CD14-positive monocyte (primary cell): ENCODE measurements at regions not wholly inside any gene's neighbourhood (a gene's known extent, or its start where the extent isn't known, plus 50 kb on each side); places are given as distances from the start of the nearest gene placed in this dataset.

ENCODE experiments used
- DNase-seq, 3 donors: peaks; one replicate each; pipeline ENCODE4 v3.0.0-alpha.2; 2011 to 2022
- H2AFZ ChIP-seq: 2 replicates; pipeline ENCODE4 v1.6.0; 2012; ENCODE audit warnings: mild to moderate bottlenecking, low read depth, low read length, inconsistent platforms; ENCODE audit not compliant: insufficient read depth, poor library complexity, severe bottlenecking
- H3K27ac ChIP-seq, 2 donors: 1 replicate in 1 of 2; 2 replicates in 1 of 2; pipeline ENCODE4 v1.5.1; 2012 to 2013; ENCODE audit warnings: low read length in 2 of 2, control low read depth in 1 of 2, inconsistent platforms in 1 of 2, low read depth in 1 of 2, mild to moderate bottlenecking in 1 of 2
- H3K27me3 ChIP-seq, 2 donors: one replicate each; pipeline versions ENCODE4 v1.6.0 to v1.6.1; 2011 to 2013; ENCODE audit warnings: low read length in 2 of 2; ENCODE audit not compliant: control insufficient read depth in 2 of 2, insufficient read depth in 2 of 2
- H3K36me3 ChIP-seq, 2 donors: replicated peaks in 1 of 2; 1 replicate in 1 of 2; 2 replicates in 1 of 2; pipeline versions ENCODE4 v1.5.1 to v1.6.1; 2012 to 2013; ENCODE audit warnings: low read length in 2 of 2, control low read depth in 1 of 2, inconsistent platforms in 1 of 2, mild to moderate bottlenecking in 1 of 2; ENCODE audit not compliant: insufficient read depth in 2 of 2, control insufficient read depth in 1 of 2
- H3K4me1 ChIP-seq, 2 donors: 1 replicate in 1 of 2; 2 replicates in 1 of 2; pipeline versions ENCODE4 v1.5.1 to v1.6.1; 2012 to 2013; ENCODE audit warnings: low read length in 2 of 2, control low read depth in 1 of 2, inconsistent platforms in 1 of 2, mild to moderate bottlenecking in 1 of 2, moderate library complexity in 1 of 2; ENCODE audit not compliant: insufficient read depth in 2 of 2, control insufficient read depth in 1 of 2
- H3K4me2 ChIP-seq: replicated peaks from 2 replicates; pipeline ENCODE3; 2012; ENCODE audit warnings: low read length, moderate library complexity, mild to moderate bottlenecking; ENCODE audit not compliant: poor library complexity, severe bottlenecking; ENCODE audit errors: extremely low read depth
- H3K4me3 ChIP-seq, 3 experiments: fragments of 200-600 bp in 1 of 3; sonication (generic) in 1 of 3; replicated peaks in 1 of 3; 1 replicate in 2 of 3; 2 replicates in 1 of 3; pipeline ENCODE4 v1.5.1; 2011 to 2013; ENCODE audit warnings: low read length in 3 of 3, mild to moderate bottlenecking in 3 of 3, control low read depth in 2 of 3, low read depth in 2 of 3, inconsistent platforms in 1 of 3, moderate library complexity in 1 of 3
- H3K79me2 ChIP-seq: 2 replicates; pipeline ENCODE4 v1.6.0; 2012; ENCODE audit warnings: mild to moderate bottlenecking, control low read depth, inconsistent platforms, low read length, moderate library complexity; ENCODE audit not compliant: insufficient read depth
- H3K9ac ChIP-seq: 2 replicates; pipeline ENCODE4 v1.6.0; 2017; ENCODE audit warnings: low read length, mild to moderate bottlenecking; ENCODE audit not compliant: insufficient read depth, poor library complexity, severe bottlenecking
- H3K9me3 ChIP-seq, 2 donors: replicated peaks in 1 of 2; 1 replicate in 1 of 2; 2 replicates in 1 of 2; pipeline versions ENCODE4 v1.5.1 to v1.6.1; 2012 to 2013; ENCODE audit warnings: low read length in 2 of 2, control low read depth in 1 of 2; ENCODE audit not compliant: control insufficient read depth in 1 of 2, insufficient read depth in 1 of 2
- H4K20me1 ChIP-seq: 2 replicates; pipeline ENCODE4 v1.6.0; 2012; ENCODE audit warnings: mild to moderate bottlenecking, low read length, control low read depth, moderate library complexity; ENCODE audit not compliant: insufficient read depth
- H3K27ac Mint-ChIP-seq, 7 donors: one replicate each; pipeline ENCODE4 v1.8.0; 2020; ENCODE audit warnings: mild to moderate bottlenecking in 7 of 7, mixed read lengths in 7 of 7, moderate library complexity in 6 of 7, inconsistent platforms in 2 of 7
- H3K27me3 Mint-ChIP-seq, 3 donors: one replicate each; pipeline ENCODE4 v1.8.0; 2021 to 2022; ENCODE audit warnings: low read depth in 3 of 3, mild to moderate bottlenecking in 3 of 3, mixed read lengths in 3 of 3, moderate library complexity in 3 of 3, inconsistent platforms in 1 of 3
- H3K36me3 Mint-ChIP-seq, 2 donors: one replicate each; pipeline ENCODE4 v1.8.0; 2020; ENCODE audit warnings: mixed read lengths in 2 of 2, inconsistent platforms in 1 of 2, mild to moderate bottlenecking in 1 of 2
- H3K4me1 Mint-ChIP-seq: one replicate; pipeline ENCODE4 v1.8.0; 2020; ENCODE audit warnings: mild to moderate bottlenecking, mixed read lengths
- H3K4me3 Mint-ChIP-seq, 2 donors: one replicate each; pipeline ENCODE4 v1.8.0; 2020; ENCODE audit warnings: mild to moderate bottlenecking in 2 of 2, mixed read lengths in 2 of 2, moderate library complexity in 1 of 2
- H3K9me3 Mint-ChIP-seq, 7 donors: one replicate each; pipeline ENCODE4 v1.8.0; 2020 to 2022; ENCODE audit warnings: mixed read lengths in 7 of 7, mild to moderate bottlenecking in 6 of 7, moderate library complexity in 6 of 7, inconsistent platforms in 2 of 7
- CTCF ChIP-seq: fragments of 200-600 bp; IDR thresholded peaks from one replicate; pipeline ENCODE4 v1.8.0; 2022; ENCODE audit warnings: antibody characterized with exemption, mild to moderate bottlenecking
- WGBS: methylation state at CpG from one replicate; pipeline ENCODE4 v1.1.5; 2013; ENCODE audit warnings: missing lambda C conversion rate; ENCODE audit not compliant: insufficient coverage; 5-methylcytosine and 5-hydroxymethylcytosine counted together
- intact Hi-C, 2 donors: fragments of 100-400 bp; cut with micrococcal nuclease; formaldehyde crosslinking; loops; one replicate each; pipeline versions ENCODE4 v1.15.0 to v1.15.1; 2023

GRCh38 chr4:45317739-45318138 lies 591.4 kb upstream of the GNPDA2 start:
- Mint-ChIP-seq H3K4me3 (no peak overlapping the region), H3K9me3 (peaks cover 0 to 3% (median 0%) of the 10 kb centered on the region in 7 donors)
- intact Hi-C loops: no loop called here

GRCh38 chr4:45317276-45317675 lies 590.9 kb upstream of the GNPDA2 start:
- H3K27me3 Mint-ChIP-seq: peaks cover 0 to 2% (median 0%) of the 10 kb centered on the region in 3 donors

More at GRCh38 chr4:45317739-45318138, 591.4 kb upstream of the GNPDA2 start:
- Mint-ChIP-seq H3K4me1 (no peaks in the 10 kb centered on the region), H3K36me3 (no peaks in the 10 kb centered on the region), H3K27ac (no peak overlapping the region), H3K27me3 (peaks cover 0 to 2% (median 0%) of the 10 kb centered on the region in 3 donors)
- Histone ChIP-seq H3K9me3 (no peaks in the 10 kb centered on the region), H4K20me1 (no peaks in the 10 kb centered on the region), H3K27ac (no peak overlapping the region), H3K4me3 (no peak overlapping the region), H3K9ac (no peak overlapping the region), H3K27me3 (no peaks in the 10 kb centered on the region), H3K36me3 (no peaks in the 10 kb centered on the region), H3K4me1 (no peaks in the 10 kb centered on the region), H3K79me2 (no peaks in the 10 kb centered on the region), H2AFZ (no peak overlapping the region), H3K4me2 (no peak overlapping the region)
- DNase-seq: no peak
- TF ChIP-seq CTCF: no peak
- no CpG with 5 or more reads among the region's 1 CpG for WGBS

More at GRCh38 chr4:45317276-45317675, 590.9 kb upstream of the GNPDA2 start:
- Mint-ChIP-seq H3K27ac (no peak overlapping the region), H3K4me3 (no peak overlapping the region), H3K4me1 (no peaks in the 10 kb centered on the region), H3K36me3 (no peaks in the 10 kb centered on the region), H3K9me3 (peaks cover 0 to 3% (median 2%) of the 10 kb centered on the region in 7 donors)
- 100% methylated on average over 2 of the region's 2 CpGs for WGBS
- H3K27me3 ChIP-seq: no peaks in the 10 kb centered on the region
- no peaks in the 10 kb centered on the region for H4K20me1 ChIP-seq
- no peak overlapping the region for H2AFZ ChIP-seq
- no peak overlapping the region for H3K27ac ChIP-seq
- TF ChIP-seq CTCF: no peak
- H3K4me3 ChIP-seq: no peak overlapping the region
- no peaks in the 10 kb centered on the region for H3K4me1 ChIP-seq
- no peaks in the 10 kb centered on the region for H3K79me2 ChIP-seq
- H3K4me2 ChIP-seq: no peak overlapping the region
- H3K9ac ChIP-seq: no peak overlapping the region
- intact Hi-C loops: no loop called here
- no peaks in the 10 kb centered on the region for H3K9me3 ChIP-seq
- H3K36me3 ChIP-seq: no peaks in the 10 kb centered on the region
- DNase-seq: no peak
